Pancreas (tissue), 10 donors: ENCODE measurements at regions not wholly inside any gene's neighbourhood (a gene's known extent, or its start where the extent isn't known, plus 50 kb on each side); places are given as distances from the start of the nearest gene placed in this dataset.
"Not testable (repeated sequence)": the region's sequence is repeated elsewhere in the genome, so short reads cannot be mapped to it uniquely, and the experiment has no call there.

Experiments used
- ATAC-seq, 4 donors: fragments of 200-7000 bp; cut with Tn5 transposase; one replicate each; pipeline versions ENCODE4 v1.8.0 to v1.9.1; 2020; ENCODE audit warnings: mild to moderate bottlenecking in 4 of 4, moderate library complexity in 4 of 4
- DNase-seq, 6 donors: peaks; one replicate each; pipeline ENCODE4 v3.0.0-alpha.2; 2020
- FAIRE-seq: peaks from 2 replicates; lab custom pipeline; 2012; peaks lifted over from hg19 to GRCh38; lab: Jason Lieb, UNC
- H3K27ac ChIP-seq, 4 donors: fragments of 200-600 bp; sonication (generic); 1 replicate in 3 of 4; 2 replicates in 1 of 4; pipeline versions ENCODE4 v1.5.0 to v1.8.0; 2020
- H3K27me3 ChIP-seq, 4 donors: fragments of 200-600 bp; one replicate each; pipeline ENCODE4 v1.8.0; 2021
- H3K36me3 ChIP-seq, 3 donors: fragments of 200-600 bp; sonication (generic) in 1 of 3; one replicate each; pipeline versions ENCODE4 v1.5.0 to v1.8.0; 2020 to 2021
- H3K4me1 ChIP-seq, 3 donors: fragments of 200-600 bp; one replicate each; pipeline ENCODE4 v1.8.0; 2021
- H3K4me3 ChIP-seq, 4 donors: fragments of 200-600 bp; sonication (generic) in 2 of 4; one replicate each; pipeline versions ENCODE4 v1.5.0 to v1.8.0; 2020 to 2021
- H3K9me3 ChIP-seq, 4 donors: fragments of 200-600 bp; one replicate each; pipeline ENCODE4 v1.8.0; 2021
- WGBS, 2 donors: extraction: QIAGEN DNeasy Blood & Tissue Kit; methylation state at CpG; one replicate each; pipeline ENCODE4 v1.1.7; 2013; 5-methylcytosine and 5-hydroxymethylcytosine counted together
- intact Hi-C, 3 donors: fragments of 100-400 bp; cut with DNase I; formaldehyde crosslinking; loops; one replicate each; pipeline versions ENCODE4 v1.11.1 to v1.14.2; 2022
- TF ChIP-seq, protein P1 (sequence below), 4 donors: fragments of 200-600 bp; sonication (generic) in 3 of 4; IDR thresholded peaks; one replicate each; pipeline versions ENCODE4 v1.5.0 to v1.8.0; 2021; ENCODE audit warnings: antibody characterized with exemption in 4 of 4
- donor health status: healthy with polysubstance abuse.
- donor health status: DM: no; HTN: no; CAD: no; lungs with moderate emphysema.
- donor health status: DM: no; HTN: no; CAD: no.
- donor health status: control.
- donor health status: control.
- donor health status: Bipolar disorder and iron deficiency.
- donor health status: DM: yes; HTN: yes; CAD: no.
- donor health status: DM: no; HTN: no; CAD: no.
- donor health status: DM: no; HTN: no; CAD: no.
- donor health status: DM: yes; HTN: yes; CAD: no.

DNA sequence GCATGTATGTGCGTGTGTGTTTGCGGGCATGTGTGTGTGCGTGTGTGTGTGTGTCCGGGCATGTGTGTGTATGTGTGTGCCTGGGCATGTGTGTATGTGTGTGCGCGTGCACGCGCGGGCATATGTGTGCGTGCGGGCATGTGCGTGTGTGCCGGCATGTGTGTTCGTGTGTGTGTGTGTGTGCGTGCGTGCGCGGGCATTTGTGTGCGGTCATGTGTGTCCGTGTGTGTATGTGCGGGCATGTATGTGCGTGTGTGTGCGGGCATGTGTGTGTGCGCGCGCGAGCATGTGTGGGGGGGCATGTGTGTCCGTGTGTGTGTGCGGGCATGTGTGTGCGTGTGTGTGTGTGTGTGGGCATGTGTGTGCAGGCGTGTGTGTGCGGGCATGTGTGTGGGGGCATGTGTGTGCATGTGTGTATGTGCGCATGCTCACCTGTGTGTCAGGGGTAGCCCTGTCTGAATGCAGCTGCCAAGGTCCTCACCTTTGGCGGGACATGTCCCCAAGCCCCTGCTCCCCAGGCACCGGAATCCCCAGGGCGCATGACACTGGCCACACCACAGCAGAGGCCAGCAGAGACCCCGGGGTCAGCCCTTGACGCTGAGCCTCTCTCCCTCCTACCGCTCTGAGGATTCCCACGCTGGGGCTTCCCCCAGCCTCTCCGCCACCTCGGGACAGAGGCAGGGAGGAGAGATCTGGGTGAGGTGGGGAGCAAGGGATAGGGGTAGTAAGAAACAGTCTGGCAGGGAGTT is 109.5 kb upstream of the NCOR2 start:
- DNase-seq (no peak), FAIRE-seq (no peak), ATAC-seq (no peak)
- intact Hi-C loops = no loop called here
- Histone ChIP-seq H3K27ac (no peak overlapping the region), H3K27me3 (no peaks in the 10 kb centered on the region), H3K4me1 (no peaks in the 10 kb centered on the region), H3K4me3 (no peak overlapping the region), H3K36me3 (no peaks in the 10 kb centered on the region), H3K9me3 (no peaks in the 10 kb centered on the region)
- TF ChIP-seq, protein P1, sequence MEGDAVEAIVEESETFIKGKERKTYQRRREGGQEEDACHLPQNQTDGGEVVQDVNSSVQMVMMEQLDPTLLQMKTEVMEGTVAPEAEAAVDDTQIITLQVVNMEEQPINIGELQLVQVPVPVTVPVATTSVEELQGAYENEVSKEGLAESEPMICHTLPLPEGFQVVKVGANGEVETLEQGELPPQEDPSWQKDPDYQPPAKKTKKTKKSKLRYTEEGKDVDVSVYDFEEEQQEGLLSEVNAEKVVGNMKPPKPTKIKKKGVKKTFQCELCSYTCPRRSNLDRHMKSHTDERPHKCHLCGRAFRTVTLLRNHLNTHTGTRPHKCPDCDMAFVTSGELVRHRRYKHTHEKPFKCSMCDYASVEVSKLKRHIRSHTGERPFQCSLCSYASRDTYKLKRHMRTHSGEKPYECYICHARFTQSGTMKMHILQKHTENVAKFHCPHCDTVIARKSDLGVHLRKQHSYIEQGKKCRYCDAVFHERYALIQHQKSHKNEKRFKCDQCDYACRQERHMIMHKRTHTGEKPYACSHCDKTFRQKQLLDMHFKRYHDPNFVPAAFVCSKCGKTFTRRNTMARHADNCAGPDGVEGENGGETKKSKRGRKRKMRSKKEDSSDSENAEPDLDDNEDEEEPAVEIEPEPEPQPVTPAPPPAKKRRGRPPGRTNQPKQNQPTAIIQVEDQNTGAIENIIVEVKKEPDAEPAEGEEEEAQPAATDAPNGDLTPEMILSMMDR (IDR thresholded peaks at IDR 0.05) = no peak
- WGBS, 2 donors = 87 to 90% methylated on average over 42 of the region's 42 CpGs

DNA sequence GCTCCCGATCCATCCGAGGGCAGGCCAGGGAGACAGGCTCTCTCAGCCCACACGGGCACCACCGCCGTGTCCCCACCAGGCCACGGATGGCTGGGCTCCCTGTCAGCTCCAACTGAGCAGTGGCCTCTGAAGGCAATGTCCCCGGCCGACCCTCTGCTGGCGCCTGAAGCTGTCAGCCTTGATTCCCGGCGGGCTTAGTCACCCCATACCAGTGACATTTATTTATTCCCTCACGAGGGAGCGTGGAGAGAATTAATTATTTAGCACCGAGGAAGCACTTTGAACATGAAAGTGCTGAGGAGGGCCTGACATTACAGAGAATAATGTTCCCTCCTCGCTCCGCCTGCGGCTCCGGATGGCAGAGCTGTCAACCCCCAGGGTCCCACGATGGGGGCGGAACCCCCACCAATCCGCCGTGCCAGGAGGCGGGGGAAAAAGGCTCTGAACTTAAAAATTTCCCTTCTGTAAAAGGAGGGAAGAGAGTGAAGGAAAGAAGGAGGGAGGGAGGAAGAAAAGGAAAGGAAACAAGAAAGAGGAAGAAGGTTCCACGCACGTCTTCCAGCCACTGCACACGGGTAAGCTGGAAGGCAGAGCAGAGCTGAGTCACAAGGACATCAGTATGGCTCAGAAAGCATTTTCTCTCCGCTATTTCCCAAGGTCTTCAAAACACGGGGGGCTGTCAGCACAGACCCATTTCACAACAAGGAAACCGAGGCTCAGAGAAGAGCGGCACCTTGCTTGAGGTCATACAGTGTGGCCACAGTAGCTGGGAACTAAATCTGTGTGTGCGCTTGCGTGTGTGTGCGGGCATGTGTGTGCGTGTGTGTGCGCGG is 108.7 kb upstream of the NCOR2 start:
- Histone ChIP-seq H3K4me1 (no peaks in the 10 kb centered on the region), H3K27ac (peak overlapping the region in 1 of 4 donors; percentile 58), H3K9me3 (no peaks in the 10 kb centered on the region), H3K4me3 (no peak overlapping the region), H3K27me3 (no peaks in the 10 kb centered on the region), H3K36me3 (no peaks in the 10 kb centered on the region)
- TF ChIP-seq, protein P1 (IDR thresholded peaks at IDR 0.05) = no peak
- ATAC-seq (peak; percentile 40 to 57 (median 44)), DNase-seq (no peak), FAIRE-seq (no peak)
- WGBS, 2 donors = 58 to 65% methylated on average over 36 of the region's 36 CpGs
- intact Hi-C loops = no loop called here

DNA sequence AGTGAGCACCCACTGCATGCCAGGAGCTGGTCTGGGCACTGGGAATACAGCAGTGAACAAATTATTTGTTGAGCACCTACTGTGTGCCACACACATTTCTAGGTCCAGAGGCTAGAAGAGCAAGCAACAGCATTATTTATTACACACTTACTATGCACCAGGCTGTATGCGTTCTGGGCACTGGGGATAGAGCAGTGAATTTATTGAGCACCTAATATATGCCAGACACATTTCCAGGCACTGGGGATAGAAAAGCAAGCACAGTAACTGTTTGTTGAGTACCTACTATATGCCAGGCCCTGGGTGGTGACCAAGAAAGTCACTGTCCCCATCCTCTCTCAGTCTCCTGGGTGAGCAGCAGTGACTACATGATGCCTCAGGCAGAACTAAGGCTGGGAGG is 107.5 kb upstream of the NCOR2 start:
- FAIRE-seq (no peak), ATAC-seq (no peak), DNase-seq (no peak)
- TF ChIP-seq, protein P1 (IDR thresholded peaks at IDR 0.05) = no peak
- Histone ChIP-seq H3K4me3 (no peak overlapping the region), H3K9me3 (no peaks in the 10 kb centered on the region), H3K27ac (no peak overlapping the region), H3K27me3 (no peaks in the 10 kb centered on the region), H3K36me3 (no peaks in the 10 kb centered on the region), H3K4me1 (no peaks in the 10 kb centered on the region)
- intact Hi-C loops = no loop called here
- 81 to 95% methylated on average over 1 of the region's 1 CpG for WGBS, 2 donors

DNA sequence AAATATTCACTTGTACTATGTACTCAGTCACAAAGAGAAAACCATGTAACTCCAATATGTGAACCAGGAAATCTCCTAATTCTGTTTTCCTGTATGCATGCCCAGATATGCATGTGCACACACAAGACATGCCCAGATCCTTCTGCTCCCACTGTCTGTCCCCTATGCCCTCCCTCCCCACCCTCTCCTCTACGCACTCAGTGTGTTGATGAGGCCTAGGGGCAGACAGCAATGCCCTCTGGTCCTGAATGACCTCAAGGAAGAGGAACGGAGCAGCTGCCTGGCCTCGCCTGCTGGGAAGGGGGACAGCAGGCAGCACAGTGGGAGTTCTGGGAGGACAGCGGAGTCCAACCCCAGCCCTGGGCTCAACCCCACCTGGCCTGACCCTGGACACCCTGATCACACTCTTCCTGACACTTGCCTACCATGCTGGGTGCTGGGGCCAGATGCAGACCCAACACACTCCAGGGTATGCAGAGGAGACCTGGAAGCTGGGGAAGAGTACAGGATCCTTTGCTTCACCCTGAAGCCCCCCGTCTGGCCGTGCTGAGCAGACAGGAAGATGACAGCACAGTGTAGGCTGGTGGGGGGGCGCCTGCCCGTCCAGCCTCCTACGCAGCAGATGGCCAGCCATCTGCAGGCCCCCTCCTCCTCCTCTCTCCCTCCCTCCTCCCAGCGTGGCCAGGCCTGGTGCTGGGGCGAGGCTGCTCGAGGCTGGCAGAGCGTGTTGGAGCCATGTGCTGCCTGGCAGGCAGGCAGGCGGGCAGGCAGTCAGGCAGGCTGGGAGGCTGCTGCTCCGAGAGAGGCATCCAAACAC is 106.6 kb upstream of the NCOR2 start:
- WGBS, 2 donors = 81 to 84% methylated on average over 15 of the region's 15 CpGs
- Histone ChIP-seq H3K36me3 (no peaks in the 10 kb centered on the region), H3K4me3 (no peak overlapping the region), H3K27me3 (no peaks in the 10 kb centered on the region), H3K4me1 (no peaks in the 10 kb centered on the region), H3K27ac (no peak overlapping the region), H3K9me3 (no peaks in the 10 kb centered on the region)
- DNase-seq (no peak), ATAC-seq (peak in 1 of 4 donors; percentile 17), FAIRE-seq (no peak)
- intact Hi-C loops = no loop called here
- TF ChIP-seq, protein P1 (IDR thresholded peaks at IDR 0.05) = no peak

DNA sequence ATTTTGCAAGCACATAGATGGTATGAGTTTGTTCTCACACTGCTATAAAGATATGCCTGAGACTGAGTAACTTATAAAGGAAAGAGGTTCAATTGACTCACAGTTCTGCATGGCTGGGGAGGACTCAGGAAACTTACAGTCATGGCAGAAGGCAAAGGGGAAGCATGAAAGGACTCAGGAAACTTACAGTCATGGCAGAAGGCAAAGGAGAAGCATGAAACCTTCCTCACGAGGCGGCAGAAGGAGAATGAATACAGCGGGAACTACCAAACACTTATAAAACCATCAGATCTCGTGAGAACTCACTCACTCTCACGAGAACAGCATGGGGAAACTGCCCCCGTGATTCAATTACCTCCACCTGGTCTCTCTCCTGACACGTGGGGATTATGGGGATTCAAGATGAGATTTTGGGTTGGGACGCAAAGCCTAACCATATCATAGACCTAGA is 101.9 kb upstream of the NCOR2 start:
- H3K27me3 ChIP-seq, H3K4me3 ChIP-seq, H3K27ac ChIP-seq, FAIRE-seq, H3K36me3 ChIP-seq, H3K4me1 ChIP-seq, H3K9me3 ChIP-seq, intact Hi-C loops, DNase-seq: not testable (repeated sequence)
- 75 to 83% methylated on average over 8 of the region's 8 CpGs for WGBS, 2 donors
- ATAC-seq = peak in 2 of 4 donors; percentile 22 to 34
